CD4-positive, alpha-beta T cell treated with Interleukin-6 at 100 ng/mL for 8 hours (primary cell): ENCODE measurements at regions not wholly inside any gene's neighbourhood (a gene's known extent, or its start where the extent isn't known, plus 50 kb on each side); places are given as distances from the start of the nearest gene placed in this dataset.
A peak's percentile ranks its signal among the peaks of the same experiment; 100 is the strongest.
"Not testable (repeated sequence)": the region's sequence is repeated elsewhere in the genome, so short reads cannot be mapped to it uniquely, and the experiment has no call there.

ENCODE experiments used
- DNase-seq: peaks from one replicate; pipeline ENCODE4 v3.0.0-alpha.2; 2020; ENCODE audit warnings: mixed read lengths, low spot score

GRCh38 chr5:42894057-42894456 lies 82.4 kb upstream of the SELENOP start:
- DNase-seq = no peak

GRCh38 chr5:42889311-42889933 lies 77.7 kb upstream of the SELENOP start:
- DNase-seq = peak; percentile 49

GRCh38 chr5:42888771-42889170 lies 77.1 kb upstream of the SELENOP start:
- DNase-seq = no peak

- no peak for DNase-seq
These were observed 75.9 kb upstream of the SELENOP start for GRCh38 chr5:42887575-42887974.

GRCh38 chr5:42887097-42887496 lies 75.4 kb upstream of the SELENOP start:
- no peak for DNase-seq

GRCh38 chr5:42886635-42887034 lies 74.9 kb upstream of the SELENOP start:
- DNase-seq = no peak

- no peak for DNase-seq
These were observed 72.6 kb upstream of the SELENOP start for GRCh38 chr5:42884326-42884725.

GRCh38 chr5:42881416-42882117 lies 69.9 kb upstream of the SELENOP start:
- DNase-seq = no peak

GRCh38 chr5:42880496-42881150 lies 68.9 kb upstream of the SELENOP start:
- DNase-seq = no peak

- DNase-seq = no peak
These were observed 67.6 kb upstream of the SELENOP start for GRCh38 chr5:42879291-42879690.

- DNase-seq = no peak
These were observed 66.9 kb upstream of the SELENOP start for GRCh38 chr5:42878550-42878949.

GRCh38 chr5:42878041-42878440 lies 66.3 kb upstream of the SELENOP start:
- no peak for DNase-seq

- DNase-seq = no peak
These were observed 65.7 kb upstream of the SELENOP start for GRCh38 chr5:42877431-42877830.

- DNase-seq = no peak
These were observed 64.7 kb upstream of the SELENOP start for GRCh38 chr5:42876375-42876844.

GRCh38 chr5:42875785-42876374 lies 64.2 kb upstream of the SELENOP start:
- no peak for DNase-seq

GRCh38 chr5:42875211-42875610 lies 63.5 kb upstream of the SELENOP start:
- DNase-seq = no peak

- DNase-seq = no peak
These were observed 63.0 kb upstream of the SELENOP start for GRCh38 chr5:42874621-42875198.

GRCh38 chr5:42872865-42873264 lies 61.2 kb upstream of the SELENOP start:
- DNase-seq = no peak

- no peak for DNase-seq
These were observed 59.3 kb upstream of the SELENOP start for GRCh38 chr5:42870882-42871418.

- not testable (repeated sequence) for DNase-seq
These were observed 56.7 kb upstream of the SELENOP start for GRCh38 chr5:42868417-42868816.

GRCh38 chr5:42864749-42865148 lies 53.1 kb upstream of the SELENOP start:
- not testable (repeated sequence) for DNase-seq
